Ishikawa (cell line): ENCODE measurements at regions not wholly inside any gene's neighbourhood (a gene's known extent, or its start where the extent isn't known, plus 50 kb on each side); places are given as distances from the start of the nearest gene placed in this dataset.

Experiments used
- CEBPB ChIP-seq: IDR thresholded peaks from 2 replicates; pipeline ENCODE4 v1.6.1; 2012
- CREB1 ChIP-seq: IDR thresholded peaks from 2 replicates; pipeline ENCODE4 v1.6.1; 2012; ENCODE audit warnings: low read depth
- EGR1 ChIP-seq: IDR thresholded peaks from 2 replicates; pipeline ENCODE4 v1.6.1; 2012
- EP300 ChIP-seq: IDR thresholded peaks from 2 replicates; pipeline ENCODE4 v1.6.1; 2012; ENCODE audit warnings: borderline replicate concordance
- FOXM1 ChIP-seq: IDR thresholded peaks from 2 replicates; pipeline ENCODE4 v1.6.1; 2012; ENCODE audit warnings: low read depth, borderline replicate concordance
- MAX ChIP-seq: IDR thresholded peaks from 2 replicates; pipeline ENCODE4 v1.6.1; 2012
- NFIC ChIP-seq: IDR thresholded peaks from 2 replicates; pipeline ENCODE4 v1.6.1; 2012
- RAD21 ChIP-seq: IDR thresholded peaks from 2 replicates; pipeline ENCODE4 v1.6.1; 2012; ENCODE audit warnings: low read depth
- REST ChIP-seq: IDR thresholded peaks from 2 replicates; pipeline ENCODE4 v1.6.1; 2012; ENCODE audit warnings: low read depth, mild to moderate bottlenecking
- TAF1 ChIP-seq: IDR thresholded peaks from 2 replicates; pipeline ENCODE4 v1.6.1; 2012; ENCODE audit warnings: low read depth, mild to moderate bottlenecking
- TCF12 ChIP-seq: IDR thresholded peaks from 2 replicates; pipeline ENCODE4 v1.6.1; 2012; ENCODE audit warnings: low read depth
- TEAD4 ChIP-seq: IDR thresholded peaks from 2 replicates; pipeline ENCODE4 v1.6.1; 2012
- YY1 ChIP-seq: IDR thresholded peaks from 2 replicates; pipeline ENCODE4 v1.6.1; 2012; ENCODE audit warnings: low read depth
- ZBTB7A ChIP-seq: IDR thresholded peaks from 2 replicates; pipeline ENCODE4 v1.6.1; 2012; ENCODE audit warnings: low read depth

- no peak for TF ChIP-seq TEAD4
- TF ChIP-seq YY1 = no peak
- no peak for TF ChIP-seq TAF1
- TF ChIP-seq EP300 = no peak
- TF ChIP-seq NFIC = no peak
- TF ChIP-seq MAX = no peak
- no peak for TF ChIP-seq REST
- TF ChIP-seq TCF12 = no peak
- no peak for TF ChIP-seq RAD21
- TF ChIP-seq CEBPB = no peak
- no peak for TF ChIP-seq FOXM1
- TF ChIP-seq CREB1 = no peak
- no peak for TF ChIP-seq EGR1
- TF ChIP-seq ZBTB7A = no peak
Measured at GRCh38 chr10:128417826-128418225, 291.6 kb upstream of the MKI67 start.
